GM12878 (cell line): ENCODE measurements at regions not wholly inside any gene's neighbourhood (a gene's known extent, or its start where the extent isn't known, plus 50 kb on each side); places are given as distances from the start of the nearest gene placed in this dataset.

Source experiments
- ATAC-seq: fragments of 200-7000 bp; cut with Tn5 transposase; 3 replicates; pipeline ENCODE4 v1.9.1; 2020; ENCODE audit warnings: mild to moderate bottlenecking, moderate library complexity
- BruUV-seq: library from RNA; stranded (reverse); fragments of 400-500 nt; replicated peaks from 2 replicates; lab custom pipeline; 2021; lab: Mats Ljungman, UMichigan
- CTCF ChIA-PET: fragments of 300-600 bp; sonication (Branson Sonifier 250); formaldehyde crosslinking; extraction: SDS; loops from one replicate; lab custom pipeline; 2021; ENCODE audit warnings: inconsistent platforms; lab: Yijun Ruan, JAX
- POLR2A ChIA-PET: fragments of 350-600 bp; formaldehyde crosslinking; extraction: SDS; loops from one replicate; lab custom pipeline; 2021; ENCODE audit warnings: inconsistent platforms; lab: Charles Lee
- RAD21 ChIA-PET: fragments of 300-600 bp; sonication (Branson Sonifier 250); formaldehyde crosslinking; loops from one replicate; lab custom pipeline; 2023; ENCODE audit warnings: antibody characterized with exemption; ENCODE audit not compliant: unreplicated experiment; lab: Charles Lee
- SMC1A ChIA-PET: fragments of 300-600 bp; sonication (Branson Sonifier 250); formaldehyde crosslinking; loops from one replicate; lab custom pipeline; 2023; ENCODE audit not compliant: unreplicated experiment, uncharacterized antibody; lab: Charles Lee
- DNase-seq: peaks from one replicate; pipeline ENCODE4 v3.0.0-alpha.2; 2011; ENCODE audit warnings: low read depth, low spot score
- FAIRE-seq: peaks from 3 replicates; lab custom pipeline; 2011; peaks lifted over from hg19 to GRCh38; lab: Jason Lieb, UNC
- H2AFZ ChIP-seq: 2 replicates; pipeline ENCODE4 v1.6.0; 2011; ENCODE audit warnings: low read depth, low read length, control low read depth; ENCODE audit not compliant: control insufficient read depth
- H3K27ac ChIP-seq: 2 replicates; pipeline ENCODE4 v1.5.1; 2011; ENCODE audit warnings: control low read depth; ENCODE audit not compliant: control insufficient read depth, insufficient read depth
- H3K27me3 ChIP-seq, 2 experiments: replicated peaks in 1 of 2; 2 replicates each; pipeline versions ENCODE4 v1.6.0 to v1.6.1; 2011; ENCODE audit warnings: low read length in 1 of 2; ENCODE audit not compliant: control insufficient read depth in 2 of 2, insufficient read depth in 2 of 2
- H3K36me3 ChIP-seq, 2 experiments: 2 replicates each; pipeline ENCODE4 v1.5.1; 2011; ENCODE audit warnings: low read length in 1 of 2; ENCODE audit not compliant: control insufficient read depth in 2 of 2, insufficient read depth in 2 of 2
- H3K4me1 ChIP-seq: 2 replicates; pipeline ENCODE4 v1.6.1; 2011; ENCODE audit warnings: mild to moderate bottlenecking, low read length, moderate library complexity, mixed read lengths; ENCODE audit not compliant: control insufficient read depth, insufficient read depth
- H3K4me2 ChIP-seq: 2 replicates; pipeline ENCODE4 v1.6.0; 2011; ENCODE audit warnings: control low read depth; ENCODE audit not compliant: control insufficient read depth, insufficient read depth
- H3K4me3 ChIP-seq: fragments of 200-600 bp; sonication (generic); 2 replicates; pipeline ENCODE4 v1.5.1; 2016
- H3K79me2 ChIP-seq: 2 replicates; pipeline ENCODE4 v1.6.0; 2011; ENCODE audit warnings: low read length; ENCODE audit not compliant: control insufficient read depth, insufficient read depth
- H3K9ac ChIP-seq: 2 replicates; pipeline ENCODE4 v1.8.0; 2011; ENCODE audit warnings: low read length, control low read depth, mixed read lengths; ENCODE audit not compliant: control insufficient read depth, insufficient read depth
- H3K9me3 ChIP-seq: replicated peaks from 3 replicates; pipeline ENCODE4 v1.5.1; 2011; ENCODE audit warnings: mild to moderate bottlenecking, low read length; ENCODE audit not compliant: control insufficient read depth, insufficient read depth
- H4K20me1 ChIP-seq: 2 replicates; pipeline ENCODE4 v1.6.0; 2011; ENCODE audit not compliant: control insufficient read depth, insufficient read depth
- ATF3 ChIP-seq: IDR thresholded peaks from 2 replicates; pipeline ENCODE4 v1.6.1; 2011; ENCODE audit warnings: low read depth, mild to moderate bottlenecking, low read length, moderate library complexity, borderline replicate concordance; ENCODE audit errors: extremely low read depth
- CUX1 ChIP-seq: IDR thresholded peaks from 2 replicates; pipeline ENCODE4 v1.6.1; 2012; ENCODE audit warnings: improper control_type of control experiment, low read depth, low read length; ENCODE audit not compliant: insufficient replicate concordance
- ELK1 ChIP-seq: IDR thresholded peaks from 2 replicates; pipeline ENCODE4 v1.6.1; 2012; ENCODE audit warnings: low read depth, low read length, improper control_type of control experiment
- ETV6 ChIP-seq, 2 experiments: fragments of 450-650 bp in 1 of 2; IDR thresholded peaks in 1 of 2; conservative IDR thresholded peaks in 1 of 2; 2 replicates each; pipeline ENCODE4 v1.6.1; 2014; ENCODE audit warnings: antibody characterized with exemption in 1 of 2, borderline replicate concordance in 1 of 2, low read depth in 1 of 2, mild to moderate bottlenecking in 1 of 2, moderate library complexity in 1 of 2
- HCFC1 ChIP-seq: fragments of 150-350 bp; IDR thresholded peaks from 2 replicates; pipeline ENCODE4 v1.6.1; 2014; ENCODE audit warnings: low read length
- HDGF ChIP-seq: fragments of 450-650 bp; IDR thresholded peaks from 2 replicates; pipeline ENCODE4 v1.6.1; 2016; ENCODE audit warnings: antibody characterized with exemption
- IRF4 ChIP-seq: IDR thresholded peaks from 2 replicates; pipeline ENCODE4 v1.6.1; 2011; ENCODE audit warnings: low read depth, low read length
- IRF5 ChIP-seq: fragments of 450-650 bp; IDR thresholded peaks from 2 replicates; pipeline ENCODE4 v1.6.1; 2017; ENCODE audit warnings: borderline replicate concordance
- MEF2A ChIP-seq: IDR thresholded peaks from 2 replicates; pipeline ENCODE4 v1.6.1; 2011; ENCODE audit warnings: low read depth, mild to moderate bottlenecking, low read length, moderate library complexity; ENCODE audit not compliant: insufficient read depth
- NR2C1 ChIP-seq: fragments of 450-650 bp; IDR thresholded peaks from 2 replicates; pipeline ENCODE4 v1.6.1; 2017; ENCODE audit warnings: antibody characterized with exemption, mild to moderate bottlenecking, moderate library complexity
- PML ChIP-seq: IDR thresholded peaks from 2 replicates; pipeline ENCODE4 v1.6.1; 2012; ENCODE audit warnings: low read length, inconsistent platforms
- POLR2A ChIP-seq: IDR thresholded peaks from 2 replicates; pipeline ENCODE4 v1.6.1; 2011; ENCODE audit warnings: low read depth, mild to moderate bottlenecking, low read length
- RAD21 ChIP-seq: IDR thresholded peaks from 2 replicates; pipeline ENCODE4 v1.6.1; 2011; ENCODE audit warnings: mild to moderate bottlenecking, low read depth, low read length, moderate library complexity; ENCODE audit not compliant: insufficient read depth
- RCOR1 ChIP-seq: conservative IDR thresholded peaks from 2 replicates; pipeline ENCODE4 v1.6.1; 2012; ENCODE audit warnings: low read depth, low read length, improper control_type of control experiment
- RFX5 ChIP-seq: IDR thresholded peaks from 2 replicates; pipeline ENCODE4 v1.6.1; 2011; ENCODE audit warnings: low read depth, low read length, improper control_type of control experiment
- ZNF217 ChIP-seq: fragments of 450-650 bp; IDR thresholded peaks from 2 replicates; pipeline ENCODE4 v1.6.1; 2017; ENCODE audit warnings: antibody characterized with exemption, mild to moderate bottlenecking
- ZNF384 ChIP-seq: IDR thresholded peaks from 2 replicates; pipeline ENCODE4 v1.6.1; 2012; ENCODE audit warnings: low read depth, mild to moderate bottlenecking, low read length, improper control_type of control experiment, borderline replicate concordance
- ZSCAN29 ChIP-seq: fragments of 450-650 bp; IDR thresholded peaks from 2 replicates; pipeline ENCODE4 v1.6.1; 2017; ENCODE audit warnings: mild to moderate bottlenecking, moderate library complexity
- WGBS: methylation state at CpG from one replicate; pipeline ENCODE4 v1.1.6; 2016; ENCODE audit warnings: low lambda C conversion rate; ENCODE audit not compliant: insufficient replicate concordance, insufficient coverage; ENCODE audit errors: missing lambda C conversion rate; 5-methylcytosine and 5-hydroxymethylcytosine counted together
- in situ Hi-C: fragments of 300-500 bp; cut with MboI; formaldehyde crosslinking; loops from 9 replicates; pipeline ENCODE4 v1.14.3; 2018; ENCODE audit warnings: mixed read lengths
- intact Hi-C: fragments of 100-400 bp; cut with micrococcal nuclease; formaldehyde crosslinking; loops from one replicate; pipeline ENCODE4 v1.14.2; 2022; ENCODE audit not compliant: unreplicated experiment

- no peak for TF ChIP-seq MEF2A
- no peak for TF ChIP-seq CUX1
- no peak for TF ChIP-seq ZNF217
- no peak for TF ChIP-seq ELK1
- no peak for TF ChIP-seq POLR2A
- TF ChIP-seq IRF5 = no peak
- no peak for TF ChIP-seq ATF3
- TF ChIP-seq NR2C1 = no peak
- TF ChIP-seq ZSCAN29 = no peak
- TF ChIP-seq RCOR1 = no peak
- no peak for TF ChIP-seq ZNF384
- TF ChIP-seq HDGF = no peak
- no peak for TF ChIP-seq RAD21
- TF ChIP-seq IRF4 = no peak
- TF ChIP-seq PML = no peak
- no peak for TF ChIP-seq HCFC1
- TF ChIP-seq RFX5 = no peak
- no peak for TF ChIP-seq ETV6 (conservative IDR thresholded peaks at IDR 0.05 in 1 of 2, IDR thresholded peaks at IDR 0.05 in 1 of 2; ENCODE audit: borderline replicate concordance in 1 of 2, low read depth in 1 of 2)
- POLR2A ChIA-PET = no interaction called here
- Histone ChIP-seq H3K27me3 (no peaks in the 10 kb centered on the region), H3K4me1 (no peaks in the 10 kb centered on the region), H3K4me3 (no peak overlapping the region), H3K36me3 (no peaks in the 10 kb centered on the region), H3K4me2 (no peak overlapping the region), H3K9ac (no peak overlapping the region), H4K20me1 (no peaks in the 10 kb centered on the region), H3K9me3 (no peaks in the 10 kb centered on the region), H2AFZ (no peak overlapping the region), H3K79me2 (no peaks in the 10 kb centered on the region), H3K27ac (no peak overlapping the region)
- RAD21 ChIA-PET = no interaction called here
- no TSS peak for BruUV-seq
- intact Hi-C loops = no loop called here
- in situ Hi-C loops = no loop called here
- ATAC-seq (no peak), DNase-seq (no peak), FAIRE-seq (no peak)
- SMC1A ChIA-PET = no interaction called here
- WGBS = 43% methylated on average over 1 of the region's 1 CpG
- CTCF ChIA-PET = no interaction called here
Observed at GRCh38 chr11:107275632-107276031, 182.0 kb downstream of the CWF19L2 start.
